ENCODE measurements at regions not wholly inside any gene's neighbourhood (a gene's known extent, or its start where the extent isn't known, plus 50 kb on each side); places are given as distances from the start of the nearest gene placed in this dataset.

- TF ChIP-seq REST (IDR thresholded peaks at IDR 0.05; ENCODE audit: insufficient read depth in 1 of 2, low read depth in 2 of 2, low read length in 2 of 2) (no peak), TAF1 (IDR thresholded peaks at IDR 0.05; ENCODE audit: borderline replicate concordance, insufficient read depth, low read length) (no peak), SIN3A (IDR thresholded peaks at IDR 0.05; ENCODE audit: borderline replicate concordance, insufficient read depth, low read length) (no peak), POLR2AphosphoS5 (IDR thresholded peaks at IDR 0.05; ENCODE audit: low read depth, low read length) (no peak), FOXP2 (optimal IDR thresholded peaks at IDR 0.05; ENCODE audit: borderline replicate concordance, extremely low read depth, extremely low read length, insufficient read depth) (no peak)
Measured at GRCh38 chr6:166824880-166825250, 131.5 kb downstream of the RNASET2 start.

Measured in PFSK-1 (cell line).